Endothelial cell of umbilical vein (primary cell): ENCODE measurements at regions not wholly inside any gene's neighbourhood (a gene's known extent, or its start where the extent isn't known, plus 50 kb on each side); places are given as distances from the start of the nearest gene placed in this dataset.

ENCODE experiments used
- CTCF ChIP-seq, 2 donors: IDR thresholded peaks; 1 replicate in 1 of 2; 2 replicates in 1 of 2; pipeline ENCODE4 v1.5.1; 2011; ENCODE audit warnings: low read length in 2 of 2, mild to moderate bottlenecking in 2 of 2, moderate library complexity in 2 of 2, control low read depth in 1 of 2, inconsistent platforms in 1 of 2, low read depth in 1 of 2; ENCODE audit not compliant: insufficient read depth in 1 of 2; ENCODE audit errors: extremely low read depth in 1 of 2
- EZH2 ChIP-seq: IDR thresholded peaks from 2 replicates; pipeline ENCODE4 v1.6.1; 2012; ENCODE audit warnings: borderline replicate concordance, low read depth, mild to moderate bottlenecking, moderate library complexity, low read length, inconsistent platforms; ENCODE audit not compliant: severe bottlenecking
- FOS ChIP-seq: IDR thresholded peaks from 2 replicates; pipeline ENCODE4 v1.6.1; 2011; ENCODE audit warnings: mild to moderate bottlenecking, low read length, moderate library complexity, borderline replicate concordance; ENCODE audit not compliant: insufficient read depth
- GATA2 ChIP-seq: IDR thresholded peaks from 2 replicates; pipeline ENCODE4 v1.7.0; 2011; ENCODE audit warnings: low read depth, mild to moderate bottlenecking, moderate library complexity, mixed read lengths, low read length; ENCODE audit not compliant: insufficient read length, insufficient read depth
- JUN ChIP-seq: IDR thresholded peaks from 2 replicates; pipeline ENCODE4 v1.6.1; 2011; ENCODE audit warnings: borderline replicate concordance, low read depth; ENCODE audit not compliant: insufficient read length, insufficient read depth
- MYC ChIP-seq: IDR thresholded peaks from one replicate; pipeline ENCODE4 v1.6.1; 2011; ENCODE audit warnings: mild to moderate bottlenecking, low read depth, low read length
- POLR2A ChIP-seq: IDR thresholded peaks from 2 replicates; pipeline ENCODE4 v1.6.1; 2012; ENCODE audit warnings: low read depth, mild to moderate bottlenecking, control low read depth, low read length
- POLR2AphosphoS5 ChIP-seq: IDR thresholded peaks from 2 replicates; pipeline ENCODE4 v1.6.1; 2012; ENCODE audit warnings: low read depth, mild to moderate bottlenecking, control low read depth, low read length, moderate library complexity; ENCODE audit not compliant: insufficient read depth
- TF ChIP-seq, protein P1 (sequence below): IDR thresholded peaks from 2 replicates; pipeline ENCODE4 v1.6.1; 2011; ENCODE audit not compliant: insufficient read depth, insufficient read length

DNA sequence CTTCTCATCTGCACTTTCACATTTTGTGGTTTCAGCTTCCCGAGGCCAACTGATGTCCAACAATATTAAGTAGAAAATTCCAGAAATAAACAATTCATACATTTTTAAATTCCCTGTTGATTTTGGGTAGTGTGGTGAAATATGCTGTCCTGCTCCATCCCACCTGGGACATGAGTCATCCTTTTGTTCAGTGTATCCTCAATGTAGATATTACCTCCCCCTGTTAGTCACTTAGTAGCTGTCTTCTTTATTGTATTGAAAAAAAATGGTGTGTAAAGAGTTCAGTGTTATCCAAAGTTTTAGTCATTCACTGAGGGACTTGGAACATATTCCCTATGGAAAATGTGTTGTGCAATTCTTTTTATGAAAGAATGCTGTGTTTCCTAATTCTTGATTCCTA lies 348.1 kb downstream of the SOCS6 start:
- no peak for TF ChIP-seq CTCF (IDR thresholded peaks at IDR 0.05; ENCODE audit: extremely low read depth in 1 of 2, insufficient read depth in 1 of 2, low read depth in 1 of 2, low read length in 2 of 2)
- TF ChIP-seq POLR2A, result no peak
- TF ChIP-seq POLR2AphosphoS5, result no peak
- no peak for TF ChIP-seq GATA2
- no peak for TF ChIP-seq MYC
- no peak for TF ChIP-seq JUN
- no peak for TF ChIP-seq EZH2
- TF ChIP-seq, protein P1, sequence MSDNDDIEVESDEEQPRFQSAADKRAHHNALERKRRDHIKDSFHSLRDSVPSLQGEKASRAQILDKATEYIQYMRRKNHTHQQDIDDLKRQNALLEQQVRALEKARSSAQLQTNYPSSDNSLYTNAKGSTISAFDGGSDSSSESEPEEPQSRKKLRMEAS, result no peak
- no peak for TF ChIP-seq FOS
